ENCODE measurements at regions not wholly inside any gene's neighbourhood (a gene's known extent, or its start where the extent isn't known, plus 50 kb on each side); places are given as distances from the start of the nearest gene placed in this dataset.

GRCh38 chr12:32989705-32990104 is 93.1 kb upstream of the PKP2 start:
- TF ChIP-seq CTCF (IDR thresholded peaks at IDR 0.05) (no peak), POLR2A (IDR thresholded peaks at IDR 0.05) (no peak)

All from esophagus squamous epithelium (tissue), 4 donors.